ENCODE measurements at regions not wholly inside any gene's neighbourhood (a gene's known extent, or its start where the extent isn't known, plus 50 kb on each side); places are given as distances from the start of the nearest gene placed in this dataset.

DNA sequence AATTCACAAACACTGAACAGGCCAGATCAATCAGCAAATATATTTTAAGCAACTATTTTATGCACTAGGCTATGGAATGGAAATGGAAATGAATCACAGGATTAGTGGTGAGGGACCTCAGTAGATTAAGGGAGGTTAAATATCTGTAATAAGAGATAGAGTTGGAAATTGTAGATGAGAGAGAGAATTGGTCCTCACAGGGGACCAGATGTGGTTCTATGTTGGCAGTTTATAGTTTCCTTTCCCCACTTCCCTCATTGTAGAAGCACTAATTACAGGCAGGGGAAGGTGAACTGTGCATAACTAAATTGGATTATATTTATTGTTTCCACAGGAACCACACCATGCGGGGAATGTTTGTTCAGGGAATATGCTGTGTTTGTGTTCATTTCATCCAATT is 496.2 kb downstream of the ARHGEF28 start:
- TF ChIP-seq, protein P1, sequence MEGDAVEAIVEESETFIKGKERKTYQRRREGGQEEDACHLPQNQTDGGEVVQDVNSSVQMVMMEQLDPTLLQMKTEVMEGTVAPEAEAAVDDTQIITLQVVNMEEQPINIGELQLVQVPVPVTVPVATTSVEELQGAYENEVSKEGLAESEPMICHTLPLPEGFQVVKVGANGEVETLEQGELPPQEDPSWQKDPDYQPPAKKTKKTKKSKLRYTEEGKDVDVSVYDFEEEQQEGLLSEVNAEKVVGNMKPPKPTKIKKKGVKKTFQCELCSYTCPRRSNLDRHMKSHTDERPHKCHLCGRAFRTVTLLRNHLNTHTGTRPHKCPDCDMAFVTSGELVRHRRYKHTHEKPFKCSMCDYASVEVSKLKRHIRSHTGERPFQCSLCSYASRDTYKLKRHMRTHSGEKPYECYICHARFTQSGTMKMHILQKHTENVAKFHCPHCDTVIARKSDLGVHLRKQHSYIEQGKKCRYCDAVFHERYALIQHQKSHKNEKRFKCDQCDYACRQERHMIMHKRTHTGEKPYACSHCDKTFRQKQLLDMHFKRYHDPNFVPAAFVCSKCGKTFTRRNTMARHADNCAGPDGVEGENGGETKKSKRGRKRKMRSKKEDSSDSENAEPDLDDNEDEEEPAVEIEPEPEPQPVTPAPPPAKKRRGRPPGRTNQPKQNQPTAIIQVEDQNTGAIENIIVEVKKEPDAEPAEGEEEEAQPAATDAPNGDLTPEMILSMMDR (IDR thresholded peaks at IDR 0.05; ENCODE audit: low read depth, low read length), result no peak
- no peak for DNase-seq (ENCODE audit: low read depth in 2 of 2)

DNA sequence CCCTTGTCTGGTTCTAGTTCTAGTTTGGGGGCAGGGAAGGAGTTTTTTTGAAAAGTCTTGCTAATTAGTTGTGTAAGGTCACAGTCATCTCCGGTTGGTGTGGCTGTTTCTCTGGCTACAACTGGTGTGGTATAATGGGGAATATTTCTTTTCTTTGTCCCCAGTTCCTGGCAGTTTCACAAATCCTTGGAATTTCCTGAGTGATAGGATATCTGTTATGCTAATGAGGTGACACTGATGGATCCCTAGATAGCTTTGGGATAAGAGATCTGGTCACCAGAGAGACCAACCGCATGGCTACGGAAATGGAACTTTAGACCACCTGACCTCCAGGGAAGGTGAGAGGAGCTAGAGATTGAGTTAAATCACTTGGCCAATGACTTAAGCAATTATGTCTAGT is 494.6 kb downstream of the ARHGEF28 start:
- TF ChIP-seq, protein P1 (IDR thresholded peaks at IDR 0.05; ENCODE audit: low read depth, low read length), result no peak
- no peak overlapping the region for H3K4me3 ChIP-seq (replicated peaks in 1 of 2; ENCODE audit: low read depth in 2 of 2, low read length in 2 of 2)
- no peak for DNase-seq (ENCODE audit: low read depth in 2 of 2)

More for the DNA sequence above, 496.2 kb downstream of the ARHGEF28 start:
- no peak overlapping the region for H3K4me3 ChIP-seq (replicated peaks in 1 of 2; ENCODE audit: low read depth in 2 of 2, low read length in 2 of 2)

DNA sequence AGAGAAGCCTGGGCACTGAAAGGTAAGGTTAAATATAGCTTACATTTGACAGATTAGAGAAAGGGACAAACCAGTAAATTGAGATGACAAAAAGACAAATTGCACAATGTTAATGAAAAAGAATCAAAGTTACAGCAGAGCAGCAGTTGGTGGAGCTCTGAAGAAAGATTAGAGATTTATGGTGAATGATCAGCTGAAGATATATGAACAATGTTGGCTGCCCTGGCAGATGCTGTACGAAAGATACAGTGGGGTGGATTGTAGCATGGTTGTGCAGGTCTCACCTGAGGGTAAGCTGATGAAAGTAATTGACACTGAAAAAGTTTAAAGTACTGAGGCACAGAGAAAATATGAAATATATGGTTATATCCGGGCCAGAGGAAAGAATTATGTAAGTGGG is 492.1 kb downstream of the ARHGEF28 start:
- no peak overlapping the region for H3K4me3 ChIP-seq (replicated peaks in 1 of 2; ENCODE audit: low read depth in 2 of 2, low read length in 2 of 2)
- TF ChIP-seq, protein P1 (IDR thresholded peaks at IDR 0.05; ENCODE audit: low read depth, low read length), result no peak
- DNase-seq (ENCODE audit: low read depth in 2 of 2), result no peak

DNA sequence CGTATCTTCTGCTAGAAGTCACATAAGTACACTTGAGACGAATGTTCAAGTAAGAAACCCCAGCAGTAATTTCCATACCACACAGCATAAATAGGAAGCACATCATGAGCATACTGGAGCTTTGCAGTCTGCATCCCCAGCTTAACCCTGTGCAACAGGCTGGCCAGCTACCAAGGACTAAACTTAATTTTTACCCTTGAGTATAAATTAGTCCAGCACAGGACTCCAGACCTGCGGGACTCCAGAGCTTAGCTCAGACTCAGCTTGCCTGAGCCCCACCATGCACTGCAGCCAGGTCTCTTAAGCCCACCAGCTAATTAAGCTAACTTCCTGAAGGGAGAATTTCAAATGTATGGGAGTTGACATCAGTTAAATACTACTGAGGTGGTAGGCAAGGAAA is 491.0 kb downstream of the ARHGEF28 start:
- H3K4me3 ChIP-seq (replicated peaks in 1 of 2; ENCODE audit: low read depth in 2 of 2, low read length in 2 of 2), result no peak overlapping the region
- TF ChIP-seq, protein P1 (IDR thresholded peaks at IDR 0.05; ENCODE audit: low read depth, low read length), result no peak
- no peak for DNase-seq (ENCODE audit: low read depth in 2 of 2)

DNA sequence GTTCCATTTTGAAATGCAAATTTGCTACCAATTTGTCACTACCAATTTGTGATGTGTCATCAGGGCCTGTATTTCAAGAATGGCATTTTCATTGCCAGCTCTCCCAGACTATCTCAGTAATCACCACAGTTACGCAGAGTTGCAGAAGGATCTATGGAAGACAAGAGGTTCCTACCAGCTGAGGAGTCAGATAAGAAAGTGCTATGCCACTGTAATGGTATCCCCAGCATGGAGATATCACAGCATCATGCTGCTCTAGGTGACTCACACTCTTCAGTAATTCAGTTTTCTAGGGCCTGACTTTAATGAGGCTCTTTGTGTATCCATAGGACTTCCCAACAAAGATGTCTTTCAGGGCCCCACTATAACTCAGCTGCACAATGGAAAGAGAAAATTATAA is 490.3 kb downstream of the ARHGEF28 start:
- TF ChIP-seq, protein P1 (IDR thresholded peaks at IDR 0.05; ENCODE audit: low read depth, low read length), result no peak
- H3K4me3 ChIP-seq (replicated peaks in 1 of 2; ENCODE audit: low read depth in 2 of 2, low read length in 2 of 2), result no peak overlapping the region
- DNase-seq (ENCODE audit: low read depth in 2 of 2), result no peak

DNA sequence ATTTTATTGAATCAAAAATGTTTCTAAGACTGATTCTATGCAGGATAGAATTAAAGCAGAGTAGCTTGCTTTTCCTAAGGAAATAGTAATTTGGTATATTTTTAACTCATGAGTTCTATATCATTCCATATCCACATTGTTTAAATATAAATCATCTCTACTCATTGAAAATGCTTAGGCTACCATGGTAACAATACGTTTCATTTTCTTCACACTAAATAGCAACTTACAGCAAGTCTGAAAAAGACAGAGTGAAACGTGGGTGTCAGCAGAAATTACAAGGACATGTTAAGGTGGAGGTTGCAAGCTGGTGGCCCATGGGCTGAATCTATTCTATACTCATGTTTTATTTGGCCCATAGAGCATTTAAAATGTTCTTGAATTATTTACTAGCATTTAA is 487.9 kb downstream of the ARHGEF28 start:
- no peak overlapping the region for H3K4me3 ChIP-seq (replicated peaks in 1 of 2; ENCODE audit: low read depth in 2 of 2, low read length in 2 of 2)
- DNase-seq (ENCODE audit: low read depth in 2 of 2), result no peak
- TF ChIP-seq, protein P1 (IDR thresholded peaks at IDR 0.05; ENCODE audit: low read depth, low read length), result no peak

DNA sequence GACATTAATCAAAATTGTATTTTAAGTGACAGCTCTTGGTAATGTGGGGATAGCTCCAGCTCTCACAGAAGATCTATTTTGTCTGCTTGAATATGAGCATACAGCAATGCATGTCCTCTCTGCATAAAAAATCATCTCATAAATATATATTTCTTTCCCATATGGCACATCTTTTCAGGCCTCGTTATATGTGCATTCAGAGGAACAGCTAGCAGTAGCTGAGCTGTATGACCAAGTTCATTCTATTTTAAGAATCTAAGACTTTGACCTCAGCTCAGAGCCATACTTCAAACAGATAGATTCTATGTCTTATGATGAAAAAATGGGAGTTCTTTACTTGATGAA is 487.2 kb downstream of the ARHGEF28 start:
- no peak overlapping the region for H3K4me3 ChIP-seq (replicated peaks in 1 of 2; ENCODE audit: low read depth in 2 of 2, low read length in 2 of 2)
- TF ChIP-seq, protein P1 (IDR thresholded peaks at IDR 0.05; ENCODE audit: low read depth, low read length), result no peak
- no peak for DNase-seq (ENCODE audit: low read depth in 2 of 2)

Measured in cardiac fibroblast (primary cell).